Smooth muscle cell (in vitro differentiated cells): ENCODE measurements at regions not wholly inside any gene's neighbourhood (a gene's known extent, or its start where the extent isn't known, plus 50 kb on each side); places are given as distances from the start of the nearest gene placed in this dataset.

Experiments used
- DNase-seq: peaks from one replicate; lab custom pipeline; 2025; ENCODE audit not compliant: unreplicated experiment; lab: John Stamatoyannopoulos, UW
- H2AFZ ChIP-seq: fragments of 200-600 bp; sonication (generic); 2 replicates; pipeline ENCODE4 v1.6.0; 2016; ENCODE audit warnings: antibody characterized with exemption, low read depth, mild to moderate bottlenecking
- H3F3A ChIP-seq: fragments of 200-600 bp; sonication (generic); 2 replicates; pipeline ENCODE4 v1.6.0; 2017; ENCODE audit warnings: antibody characterized with exemption, low read depth
- H3K27ac ChIP-seq: fragments of 200-600 bp; sonication (generic); 2 replicates; pipeline ENCODE4 v1.5.1; 2016; ENCODE audit warnings: low read depth, mild to moderate bottlenecking
- H3K27me3 ChIP-seq: fragments of 200-600 bp; sonication (generic); 2 replicates; pipeline ENCODE4 v1.6.1; 2016; ENCODE audit warnings: low read depth, mild to moderate bottlenecking
- H3K36me3 ChIP-seq: fragments of 200-600 bp; sonication (generic); 2 replicates; pipeline ENCODE4 v1.5.1; 2016; ENCODE audit warnings: low read depth
- H3K4me1 ChIP-seq: fragments of 200-600 bp; sonication (generic); 2 replicates; pipeline ENCODE4 v1.5.1; 2016; ENCODE audit warnings: low read depth
- H3K4me2 ChIP-seq: fragments of 200-600 bp; sonication (generic); 2 replicates; pipeline ENCODE4 v1.6.0; 2016; ENCODE audit warnings: mild to moderate bottlenecking
- H3K4me3 ChIP-seq: fragments of 200-600 bp; sonication (generic); 2 replicates; pipeline ENCODE4 v1.5.1; 2016; ENCODE audit warnings: mild to moderate bottlenecking
- H3K79me2 ChIP-seq: fragments of 200-600 bp; sonication (generic); 2 replicates; pipeline ENCODE4 v1.6.0; 2016; ENCODE audit warnings: low read depth, mild to moderate bottlenecking
- H3K9ac ChIP-seq: fragments of 200-600 bp; sonication (generic); 2 replicates; pipeline ENCODE4 v1.6.0; 2016; ENCODE audit warnings: low read depth
- H3K9me3 ChIP-seq: fragments of 200-600 bp; sonication (generic); replicated peaks from 2 replicates; pipeline ENCODE4 v1.5.1; 2016; ENCODE audit warnings: low read depth
- H4K20me1 ChIP-seq: fragments of 200-600 bp; sonication (generic); 2 replicates; pipeline ENCODE4 v1.6.0; 2016; ENCODE audit warnings: low read depth
- CTCF ChIP-seq: fragments of 200-600 bp; sonication (generic); IDR thresholded peaks from 2 replicates; pipeline ENCODE4 v1.5.1; 2017; ENCODE audit warnings: borderline replicate concordance, mild to moderate bottlenecking, antibody characterized with exemption; ENCODE audit not compliant: insufficient read depth, poor library complexity, severe bottlenecking
- WGBS: methylation state at CpG from one replicate; pipeline ENCODE4 v1.1.7; 2016; ENCODE audit warnings: low lambda C conversion rate; 5-methylcytosine and 5-hydroxymethylcytosine counted together

- Histone ChIP-seq H3K79me2 (no peaks in the 10 kb centered on the region), H3K9me3 (no peaks in the 10 kb centered on the region), H3K36me3 (no peaks in the 10 kb centered on the region), H3K4me1 (no peaks in the 10 kb centered on the region), H3K27me3 (no peaks in the 10 kb centered on the region), H3K4me3 (no peak overlapping the region), H3F3A (no peaks in the 10 kb centered on the region), H3K4me2 (no peak overlapping the region), H4K20me1 (no peaks in the 10 kb centered on the region), H2AFZ (no peak overlapping the region), H3K27ac (no peak overlapping the region), H3K9ac (no peak overlapping the region)
- DNase-seq: no peak
- WGBS: 86% methylated on average over 4 of the region's 4 CpGs
- no peak for TF ChIP-seq CTCF
Measured at GRCh38 chr10:33749790-33750189, 415.3 kb upstream of the NRP1 start.

- H4K20me1 ChIP-seq: no peaks in the 10 kb centered on the region
- no peaks in the 10 kb centered on the region for H3K9me3 ChIP-seq
- no peak for TF ChIP-seq CTCF
- DNase-seq: no peak
- 45% methylated on average over 2 of the region's 2 CpGs for WGBS
- no peaks in the 10 kb centered on the region for H3K4me1 ChIP-seq
- H3K36me3 ChIP-seq: no peaks in the 10 kb centered on the region
- H3F3A ChIP-seq: no peaks in the 10 kb centered on the region
- no peaks in the 10 kb centered on the region for H3K79me2 ChIP-seq
- no peak overlapping the region for H3K27ac ChIP-seq
- no peaks in the 10 kb centered on the region for H3K27me3 ChIP-seq
- no peak overlapping the region for H3K4me2 ChIP-seq
- no peak overlapping the region for H3K4me3 ChIP-seq
- no peak overlapping the region for H2AFZ ChIP-seq
- no peak overlapping the region for H3K9ac ChIP-seq
Measured at GRCh38 chr10:33749067-33749735, 414.7 kb upstream of the NRP1 start.

GRCh38 chr10:33746836-33747268 is 412.4 kb upstream of the NRP1 start:
- Histone ChIP-seq H4K20me1 (no peaks in the 10 kb centered on the region), H3K36me3 (no peaks in the 10 kb centered on the region), H3K27ac (no peak overlapping the region), H3K4me1 (no peaks in the 10 kb centered on the region), H3K9me3 (no peaks in the 10 kb centered on the region), H3K79me2 (no peaks in the 10 kb centered on the region), H3K9ac (no peak overlapping the region), H3K4me3 (no peak overlapping the region), H2AFZ (no peak overlapping the region), H3F3A (no peaks in the 10 kb centered on the region), H3K27me3 (no peaks in the 10 kb centered on the region), H3K4me2 (no peak overlapping the region)
- no peak for TF ChIP-seq CTCF
- 89% methylated on average over 4 of the region's 4 CpGs for WGBS
- DNase-seq: no peak

GRCh38 chr10:33746186-33746585 is 411.7 kb upstream of the NRP1 start:
- Histone ChIP-seq H3K36me3 (no peaks in the 10 kb centered on the region), H3K4me1 (no peaks in the 10 kb centered on the region), H4K20me1 (no peaks in the 10 kb centered on the region), H2AFZ (no peak overlapping the region), H3K27me3 (no peaks in the 10 kb centered on the region), H3K27ac (no peak overlapping the region), H3K4me3 (no peak overlapping the region), H3K9me3 (no peaks in the 10 kb centered on the region), H3F3A (no peaks in the 10 kb centered on the region), H3K4me2 (no peak overlapping the region), H3K79me2 (no peaks in the 10 kb centered on the region), H3K9ac (no peak overlapping the region)
- 93% methylated on average over 6 of the region's 6 CpGs for WGBS
- no peak for DNase-seq
- no peak for TF ChIP-seq CTCF
